BE2C (cell line): ENCODE measurements at regions not wholly inside any gene's neighbourhood (a gene's known extent, or its start where the extent isn't known, plus 50 kb on each side); places are given as distances from the start of the nearest gene placed in this dataset.

Experiments
- DNase-seq: peaks from one replicate; pipeline ENCODE4 v3.0.0-alpha.2; 2020
- H3K27me3 ChIP-seq: fragments of 250-450 bp; sonication (Bioruptor Pico); 2 replicates; pipeline ENCODE4 v1.5.1; 2020; ENCODE audit warnings: mild to moderate bottlenecking
- H3K36me3 ChIP-seq: fragments of 250-450 bp; sonication (Bioruptor Pico); 2 replicates; pipeline ENCODE4 v1.5.1; 2020; ENCODE audit warnings: mild to moderate bottlenecking
- H3K4me1 ChIP-seq: fragments of 250-450 bp; sonication (Bioruptor Pico); 2 replicates; pipeline ENCODE4 v1.5.1; 2020
- H3K4me3 ChIP-seq: 2 replicates; pipeline ENCODE4 v1.5.1; 2011; ENCODE audit warnings: low read depth, low read length
- H3K9me3 ChIP-seq: fragments of 250-450 bp; sonication (Bioruptor Pico); 2 replicates; pipeline ENCODE4 v1.5.1; 2020
- CTCF ChIP-seq: IDR thresholded peaks from 2 replicates; pipeline ENCODE4 v1.5.1; 2012; ENCODE audit warnings: mild to moderate bottlenecking, low read depth, low read length

- no peak for TF ChIP-seq CTCF
- no peaks in the 10 kb centered on the region for H3K27me3 ChIP-seq
Measured at GRCh38 chr4:120525106-120525505, 397.4 kb downstream of the PRDM5 start.

GRCh38 chr4:120524237-120524636, 398.3 kb downstream of the PRDM5 start:
- no peak for TF ChIP-seq CTCF
- Histone ChIP-seq H3K9me3 (no peaks in the 10 kb centered on the region), H3K27me3 (no peaks in the 10 kb centered on the region), H3K4me1 (no peaks in the 10 kb centered on the region), H3K4me3 (no peak overlapping the region), H3K36me3 (no peaks in the 10 kb centered on the region)
- DNase-seq = no peak

More at GRCh38 chr4:120525106-120525505, 397.4 kb downstream of the PRDM5 start:
- no peak overlapping the region for H3K4me3 ChIP-seq
- DNase-seq = no peak
- no peaks in the 10 kb centered on the region for H3K9me3 ChIP-seq
- no peaks in the 10 kb centered on the region for H3K36me3 ChIP-seq
- H3K4me1 ChIP-seq = no peaks in the 10 kb centered on the region

- no peak for TF ChIP-seq CTCF
- no peaks in the 10 kb centered on the region for H3K36me3 ChIP-seq
- no peaks in the 10 kb centered on the region for H3K4me1 ChIP-seq
- no peaks in the 10 kb centered on the region for H3K9me3 ChIP-seq
- no peaks in the 10 kb centered on the region for H3K27me3 ChIP-seq
- no peak for DNase-seq
- no peak overlapping the region for H3K4me3 ChIP-seq
Measured at GRCh38 chr4:120520761-120521160, 401.8 kb downstream of the PRDM5 start.

GRCh38 chr4:120517966-120518365, 404.6 kb downstream of the PRDM5 start:
- peak overlapping the region; percentile 23; the same call in 1 of the 2 replicates for H3K4me3 ChIP-seq
- no peaks in the 10 kb centered on the region for H3K9me3 ChIP-seq
- TF ChIP-seq CTCF = no peak
- DNase-seq = peak; percentile 51
- H3K27me3 ChIP-seq = no peaks in the 10 kb centered on the region
- H3K4me1 ChIP-seq = no peaks in the 10 kb centered on the region
- no peaks in the 10 kb centered on the region for H3K36me3 ChIP-seq

GRCh38 chr4:120509719-120510118, 412.8 kb downstream of the PRDM5 start:
- Histone ChIP-seq H3K36me3 (no peaks in the 10 kb centered on the region), H3K27me3 (no peaks in the 10 kb centered on the region), H3K4me3 (no peak overlapping the region), H3K4me1 (no peaks in the 10 kb centered on the region), H3K9me3 (no peaks in the 10 kb centered on the region)
- TF ChIP-seq CTCF = no peak
- DNase-seq = no peak

GRCh38 chr4:120509222-120509621, 413.3 kb downstream of the PRDM5 start:
- H3K9me3 ChIP-seq = no peaks in the 10 kb centered on the region
- TF ChIP-seq CTCF = no peak
- no peaks in the 10 kb centered on the region for H3K4me1 ChIP-seq
- H3K36me3 ChIP-seq = no peaks in the 10 kb centered on the region
- no peaks in the 10 kb centered on the region for H3K27me3 ChIP-seq
- H3K4me3 ChIP-seq = no peak overlapping the region
- no peak for DNase-seq
